Ecto neural progenitor cell (in vitro differentiated cells): ENCODE measurements at regions not wholly inside any gene's neighbourhood (a gene's known extent, or its start where the extent isn't known, plus 50 kb on each side); places are given as distances from the start of the nearest gene placed in this dataset.

Experiments
- DNase-seq: peaks from one replicate; pipeline ENCODE4 v3.0.0-alpha.2; 2018; ENCODE audit warnings: low spot score

GRCh38 chr5:54717870-54718269 is 200.3 kb downstream of the SNX18 start:
- no peak for DNase-seq

DNA sequence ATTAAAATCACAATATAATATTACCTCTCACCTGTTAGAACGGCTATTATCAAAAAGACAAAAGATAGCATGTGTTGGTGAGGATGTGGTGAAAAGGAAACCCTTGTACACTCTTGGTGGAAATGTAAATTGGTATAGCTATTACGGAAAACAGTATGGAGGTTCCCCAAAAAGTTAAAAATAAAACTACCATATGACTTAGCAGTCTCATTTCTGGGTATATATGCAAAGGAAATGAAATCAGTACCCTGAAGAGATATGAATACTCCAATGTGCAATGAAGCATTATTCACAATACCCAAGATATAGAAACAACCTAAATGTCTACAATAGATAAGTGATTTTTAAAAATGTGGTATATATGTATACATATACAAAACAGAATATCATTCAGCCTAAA is 199.9 kb downstream of the SNX18 start:
- no peak for DNase-seq

- no peak for DNase-seq
These were observed 196.5 kb downstream of the SNX18 start for GRCh38 chr5:54713923-54714581.

DNA sequence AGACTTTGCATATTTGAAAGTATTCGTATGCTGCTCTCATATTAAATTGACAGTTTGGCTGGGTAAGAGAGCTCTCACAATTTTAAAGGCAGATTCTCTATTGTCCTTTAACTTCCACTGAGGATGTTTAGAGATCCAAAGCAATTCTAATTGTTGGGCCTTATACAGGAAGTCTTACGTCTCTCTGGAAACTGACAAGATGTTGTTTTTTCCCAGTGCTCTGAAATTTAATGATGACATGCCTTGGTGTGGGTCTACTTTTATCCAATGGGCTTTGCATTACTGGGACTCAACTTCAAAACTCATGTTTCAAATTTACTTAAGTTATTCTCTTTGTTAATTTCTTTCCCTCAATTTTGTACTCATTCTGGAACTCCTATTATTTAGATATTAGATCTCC is 191.5 kb downstream of the SNX18 start:
- no peak for DNase-seq

DNA sequence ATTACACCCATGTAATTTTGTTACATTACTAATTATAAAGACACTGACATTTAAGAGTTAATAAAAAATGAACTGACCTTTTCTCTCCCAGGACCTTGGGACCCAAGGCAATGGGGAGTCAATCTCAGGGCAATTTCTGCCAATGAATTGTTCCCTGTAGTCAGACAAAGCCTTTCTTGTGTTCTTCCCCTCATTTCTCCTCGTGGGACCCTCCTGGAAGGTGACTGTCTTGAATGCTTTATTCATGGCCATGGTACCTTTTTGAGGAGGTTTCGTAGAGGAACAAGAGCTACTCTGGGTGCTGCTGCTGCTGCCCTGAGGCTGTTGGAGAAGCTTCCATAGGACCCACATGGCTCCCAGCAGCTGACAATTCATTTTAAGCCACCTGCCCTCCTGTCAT is 190.3 kb downstream of the SNX18 start:
- no peak for DNase-seq

GRCh38 chr5:54705994-54706653 is 188.6 kb downstream of the SNX18 start:
- no peak for DNase-seq

DNA sequence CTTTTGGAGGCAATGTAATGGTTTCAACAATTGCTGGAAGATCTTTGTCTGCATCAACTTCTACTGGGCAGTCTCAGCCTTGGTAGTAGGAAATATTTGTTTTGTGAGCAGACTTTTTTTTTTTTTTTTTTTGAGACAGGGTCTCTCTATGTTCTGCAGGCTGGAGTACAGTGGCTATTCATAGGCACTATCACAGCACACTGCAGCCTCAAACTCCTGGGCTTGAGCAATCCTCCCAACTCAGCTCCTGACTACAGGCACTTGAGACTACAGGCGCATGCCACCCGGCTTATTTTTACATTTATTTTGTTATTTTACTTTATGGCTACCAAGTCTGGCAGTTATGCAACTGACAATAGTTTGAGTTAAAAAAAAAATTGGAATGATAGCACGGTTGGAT is 187.3 kb downstream of the SNX18 start:
- no peak for DNase-seq

GRCh38 chr5:54704333-54704732 is 186.8 kb downstream of the SNX18 start:
- no peak for DNase-seq

GRCh38 chr5:54703565-54704255 is 186.2 kb downstream of the SNX18 start:
- no peak for DNase-seq

DNA sequence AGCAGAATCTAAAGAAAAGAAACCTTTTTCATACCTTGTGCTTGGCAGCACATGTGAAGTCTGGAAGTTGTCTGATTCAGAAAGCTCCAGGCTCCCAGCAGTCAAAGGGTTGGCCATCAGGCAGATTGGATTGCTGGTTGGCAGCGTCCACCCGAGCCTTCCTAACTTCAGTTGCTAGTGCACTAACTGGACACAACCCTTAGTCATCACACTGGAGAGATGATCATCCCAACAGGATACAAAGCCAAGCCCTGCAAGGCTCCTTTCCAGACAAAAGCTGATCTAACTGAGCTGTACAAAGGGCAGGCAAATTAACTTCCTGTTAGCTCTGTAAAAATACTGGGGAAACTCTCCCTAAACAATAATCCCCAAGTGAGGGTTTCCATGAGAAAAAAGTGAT is 185.6 kb downstream of the SNX18 start:
- DNase-seq = no peak

DNA sequence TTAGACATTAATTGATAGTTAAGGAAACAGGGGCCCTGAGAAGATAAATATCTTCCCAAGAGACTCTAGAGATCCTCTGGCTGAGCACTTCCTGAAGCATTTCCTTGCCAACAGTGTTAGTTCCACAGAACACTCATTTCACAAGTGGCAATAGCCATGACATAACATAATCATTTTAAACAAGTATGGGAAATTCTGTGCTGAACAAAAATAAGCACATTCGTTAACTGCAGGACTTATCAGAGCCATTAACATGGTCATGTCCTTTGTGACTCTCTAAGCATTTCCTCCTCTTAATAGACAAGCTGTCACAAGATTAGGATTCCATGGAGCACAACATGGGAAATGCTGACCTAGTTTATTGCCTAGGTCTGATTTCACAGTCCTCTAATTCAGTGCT is 184.9 kb downstream of the SNX18 start:
- DNase-seq = no peak

- no peak for DNase-seq
These were observed 183.5 kb downstream of the SNX18 start for GRCh38 chr5:54700986-54701578.

DNA sequence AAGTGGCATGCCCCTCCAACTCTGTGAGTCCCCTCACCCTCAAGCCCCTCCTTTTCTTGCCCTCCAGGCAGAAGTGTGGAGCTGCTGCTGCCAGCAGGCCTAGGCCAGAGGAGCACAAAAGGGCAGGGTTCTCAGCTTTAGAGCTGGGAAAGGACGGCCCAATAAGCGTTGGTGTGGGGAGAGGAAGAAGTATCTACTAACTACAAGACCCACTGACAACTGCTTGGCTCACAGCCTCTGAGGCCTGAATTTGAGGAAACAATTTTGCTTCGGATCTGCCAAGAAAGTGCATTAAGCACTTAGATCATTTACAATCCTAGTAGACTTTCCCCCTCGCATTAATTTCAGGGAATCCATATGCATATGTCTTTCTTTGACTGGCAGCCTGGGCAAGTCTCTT is 179.4 kb downstream of the SNX18 start:
- no peak for DNase-seq

GRCh38 chr5:54696346-54696745 is 178.8 kb downstream of the SNX18 start:
- DNase-seq = no peak

DNA sequence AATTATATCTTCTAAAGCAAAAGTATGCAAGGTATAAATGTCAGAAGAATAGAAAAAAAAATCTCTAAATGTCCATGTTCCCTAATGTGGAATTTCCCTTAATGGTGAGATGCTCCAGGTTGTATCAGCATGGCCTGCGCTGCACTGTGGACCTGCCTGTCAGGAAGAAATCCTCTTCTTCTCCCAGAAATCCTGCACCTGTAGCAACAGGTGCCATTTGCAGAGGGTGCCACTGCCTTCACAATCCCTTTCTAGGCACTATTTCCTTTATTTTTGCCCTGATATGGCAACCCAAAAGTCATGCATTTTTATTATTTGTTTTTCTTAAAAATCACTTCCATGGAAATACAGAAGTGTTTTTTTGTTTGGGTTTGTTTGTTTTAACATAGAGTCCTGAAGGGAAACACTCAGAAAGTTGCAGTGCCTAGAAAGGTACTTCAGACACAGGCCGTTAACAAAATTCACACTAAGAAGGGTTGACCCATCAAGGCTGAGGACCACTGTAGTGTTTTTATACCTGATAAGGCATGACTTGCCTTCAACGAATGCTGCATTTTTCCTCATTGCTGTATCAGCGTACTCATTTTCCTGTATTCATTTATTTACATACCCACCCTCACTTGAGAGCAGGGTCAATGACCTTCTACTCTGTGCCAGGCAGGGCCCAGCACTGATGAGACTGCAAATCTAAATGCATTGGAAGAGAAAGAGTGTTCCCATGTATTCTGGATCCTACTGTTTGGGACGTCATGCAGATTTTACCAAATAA is 177.8 kb downstream of the SNX18 start:
- no peak for DNase-seq

GRCh38 chr5:54693936-54694657 is 176.5 kb downstream of the SNX18 start:
- no peak for DNase-seq

GRCh38 chr5:54692631-54693030 is 175.1 kb downstream of the SNX18 start:
- no peak for DNase-seq

- no peak for DNase-seq
These were observed 174.1 kb downstream of the SNX18 start for GRCh38 chr5:54691656-54692055.

DNA sequence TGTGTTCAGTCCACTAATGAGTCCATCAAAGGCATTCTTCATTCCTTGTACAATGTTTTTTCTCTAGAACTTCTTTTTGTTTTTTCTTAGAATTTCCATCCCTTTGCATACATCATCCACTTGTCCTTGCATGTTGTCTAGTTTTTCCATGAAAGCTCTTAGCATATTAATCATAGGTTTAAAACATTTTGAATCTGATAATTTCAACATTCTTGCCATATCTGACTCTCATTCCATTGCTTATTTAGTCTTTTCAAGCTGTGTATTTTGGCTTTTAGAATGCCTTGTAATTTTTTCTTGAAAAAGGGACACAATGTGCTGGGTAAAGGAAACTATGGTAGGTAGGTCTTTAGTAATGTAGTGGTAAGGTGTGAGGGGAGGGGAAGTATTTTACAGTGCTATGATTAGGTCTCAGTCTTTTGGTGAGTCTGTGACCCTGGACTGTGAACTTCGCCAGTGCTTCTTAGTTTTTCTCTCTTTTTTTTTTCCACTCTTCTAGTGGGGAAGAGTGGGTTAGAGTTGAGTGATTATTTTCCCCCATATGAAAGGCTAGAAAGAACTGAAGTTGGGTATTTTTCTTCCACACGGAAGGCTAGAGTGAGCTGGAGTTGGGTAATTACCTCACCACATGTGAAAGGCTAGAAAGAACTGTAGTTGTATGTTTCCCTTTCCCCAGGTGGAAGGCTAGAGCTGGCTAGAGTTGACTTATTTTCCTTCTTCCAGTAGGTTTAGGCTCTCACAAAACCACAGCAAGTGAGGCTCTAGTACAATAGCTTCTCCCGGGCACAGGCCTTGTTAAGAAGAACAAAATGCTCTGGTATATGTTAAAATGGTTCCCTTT is 172.1 kb downstream of the SNX18 start:
- DNase-seq = no peak

DNA sequence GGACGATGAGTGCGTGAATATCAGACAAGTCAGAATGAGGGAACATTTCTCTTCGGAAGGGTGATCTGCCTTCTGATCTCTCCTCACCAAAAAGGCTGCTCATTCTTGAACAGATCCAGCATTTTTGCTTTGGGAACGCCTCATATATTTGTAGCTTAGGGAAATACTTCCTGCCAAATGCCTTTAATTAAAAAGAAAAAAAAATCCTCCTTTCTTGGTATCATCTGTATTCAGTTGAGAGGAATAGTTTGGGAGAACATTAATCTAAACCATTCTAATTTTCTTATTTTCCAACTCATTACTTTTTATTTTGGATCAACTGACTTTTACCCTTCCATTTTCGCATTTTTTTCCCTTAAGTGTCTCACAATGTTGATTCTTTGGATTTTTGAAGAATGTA is 163.4 kb downstream of the SNX18 start:
- no peak for DNase-seq

GRCh38 chr5:54679686-54680085 is 162.1 kb downstream of the SNX18 start:
- DNase-seq = no peak
